Coronary artery (tissue), 2 donors: ENCODE measurements at regions not wholly inside any gene's neighbourhood (a gene's known extent, or its start where the extent isn't known, plus 50 kb on each side); places are given as distances from the start of the nearest gene placed in this dataset.

Source experiments
- DNase-seq: peaks from one replicate; pipeline ENCODE4 v3.0.0-alpha.2; 2017; ENCODE audit warnings: low spot score
- H3K27ac ChIP-seq, 2 donors: fragments of 200-600 bp; sonication (generic); one replicate each; pipeline ENCODE4 v1.5.1; 2016 to 2019
- H3K4me3 ChIP-seq: fragments of 200-600 bp; sonication (generic); 2 replicates; pipeline ENCODE4 v1.5.1; 2016; ENCODE audit warnings: mild to moderate bottlenecking, moderate library complexity
- CTCF ChIP-seq: fragments of 200-600 bp; sonication (generic); IDR thresholded peaks from one replicate; pipeline ENCODE4 v1.5.1; 2019; ENCODE audit warnings: antibody characterized with exemption

GRCh38 chr18:9008200-9008708 is 94.2 kb upstream of the NDUFV2 start:
- H3K4me3 ChIP-seq, result no peak overlapping the region
- TF ChIP-seq CTCF, result no peak
- no peak overlapping the region for H3K27ac ChIP-seq
- DNase-seq, result no peak

GRCh38 chr18:9008709-9009635 is 93.5 kb upstream of the NDUFV2 start:
- H3K27ac ChIP-seq, result no peak overlapping the region
- H3K4me3 ChIP-seq, result no peak overlapping the region
- DNase-seq, result no peak
- TF ChIP-seq CTCF, result no peak

- TF ChIP-seq CTCF, result no peak
- no peak overlapping the region for H3K27ac ChIP-seq
- H3K4me3 ChIP-seq, result no peak overlapping the region
- no peak for DNase-seq
Observed at GRCh38 chr18:9009703-9010488, 92.6 kb upstream of the NDUFV2 start.

- no peak for TF ChIP-seq CTCF
- H3K27ac ChIP-seq, result no peak overlapping the region
- H3K4me3 ChIP-seq, result no peak overlapping the region
- no peak for DNase-seq
Observed at GRCh38 chr18:9011431-9011830, 91.1 kb upstream of the NDUFV2 start.

GRCh38 chr18:9013926-9014373 is 88.5 kb upstream of the NDUFV2 start:
- Histone ChIP-seq H3K27ac (no peak overlapping the region), H3K4me3 (no peak overlapping the region)
- no peak for TF ChIP-seq CTCF
- no peak for DNase-seq

- DNase-seq, result no peak
- Histone ChIP-seq H3K4me3 (no peak overlapping the region), H3K27ac (no peak overlapping the region)
- no peak for TF ChIP-seq CTCF
Observed at GRCh38 chr18:9015689-9016088, 86.8 kb upstream of the NDUFV2 start.
